ENCODE measurements at regions not wholly inside any gene's neighbourhood (a gene's known extent, or its start where the extent isn't known, plus 50 kb on each side); places are given as distances from the start of the nearest gene placed in this dataset.
"Not testable (repeated sequence)": the region's sequence is repeated elsewhere in the genome, so short reads cannot be mapped to it uniquely, and the experiment has no call there.

DNA sequence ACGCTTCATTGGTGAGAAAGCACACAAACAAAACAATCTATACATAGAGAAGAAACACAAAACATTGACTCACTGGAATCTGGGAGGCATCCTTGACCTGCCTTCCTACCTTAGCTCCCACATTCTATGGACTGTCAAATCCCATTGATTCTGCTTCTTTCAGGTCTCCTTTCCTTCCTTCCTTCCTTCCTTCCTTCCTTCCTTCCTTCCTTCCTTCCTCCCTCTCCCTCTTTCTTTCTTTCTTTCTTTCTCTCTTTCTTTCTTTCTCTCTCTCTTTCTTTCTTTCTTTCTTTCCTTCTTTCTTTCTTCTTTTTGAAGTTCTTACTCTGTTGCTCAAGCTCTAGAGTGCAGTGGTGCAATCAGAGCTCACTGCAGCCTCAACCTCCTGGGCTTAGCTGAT, 108.0 kb upstream of the SGK1 start:
- TF ChIP-seq POLR2A (IDR thresholded peaks at IDR 0.05) = not testable (repeated sequence)
- TF ChIP-seq, protein P1, sequence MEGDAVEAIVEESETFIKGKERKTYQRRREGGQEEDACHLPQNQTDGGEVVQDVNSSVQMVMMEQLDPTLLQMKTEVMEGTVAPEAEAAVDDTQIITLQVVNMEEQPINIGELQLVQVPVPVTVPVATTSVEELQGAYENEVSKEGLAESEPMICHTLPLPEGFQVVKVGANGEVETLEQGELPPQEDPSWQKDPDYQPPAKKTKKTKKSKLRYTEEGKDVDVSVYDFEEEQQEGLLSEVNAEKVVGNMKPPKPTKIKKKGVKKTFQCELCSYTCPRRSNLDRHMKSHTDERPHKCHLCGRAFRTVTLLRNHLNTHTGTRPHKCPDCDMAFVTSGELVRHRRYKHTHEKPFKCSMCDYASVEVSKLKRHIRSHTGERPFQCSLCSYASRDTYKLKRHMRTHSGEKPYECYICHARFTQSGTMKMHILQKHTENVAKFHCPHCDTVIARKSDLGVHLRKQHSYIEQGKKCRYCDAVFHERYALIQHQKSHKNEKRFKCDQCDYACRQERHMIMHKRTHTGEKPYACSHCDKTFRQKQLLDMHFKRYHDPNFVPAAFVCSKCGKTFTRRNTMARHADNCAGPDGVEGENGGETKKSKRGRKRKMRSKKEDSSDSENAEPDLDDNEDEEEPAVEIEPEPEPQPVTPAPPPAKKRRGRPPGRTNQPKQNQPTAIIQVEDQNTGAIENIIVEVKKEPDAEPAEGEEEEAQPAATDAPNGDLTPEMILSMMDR (IDR thresholded peaks at IDR 0.05) = not testable (repeated sequence)

All from suprapubic skin (tissue), 3 donors.